Gastroesophageal sphincter (tissue), 3 donors: ENCODE measurements at regions not wholly inside any gene's neighbourhood (a gene's known extent, or its start where the extent isn't known, plus 50 kb on each side); places are given as distances from the start of the nearest gene placed in this dataset.

ENCODE experiments used
- POLR2A ChIP-seq, 2 donors: fragments of 450-650 bp; IDR thresholded peaks; one replicate each; pipeline ENCODE4 v1.6.1; 2017; ENCODE audit warnings: antibody characterized with exemption in 2 of 2, mild to moderate bottlenecking in 2 of 2, moderate library complexity in 1 of 2
- TF ChIP-seq, protein P1 (sequence below), 4 experiments: fragments of 200-600 bp in 2 of 4; fragments of 450-650 bp in 2 of 4; sonication (generic) in 1 of 4; IDR thresholded peaks; one replicate each; pipeline ENCODE4 v1.5.1; 2017 to 2019; ENCODE audit warnings: antibody characterized with exemption in 4 of 4, mild to moderate bottlenecking in 2 of 4, moderate library complexity in 2 of 4

DNA sequence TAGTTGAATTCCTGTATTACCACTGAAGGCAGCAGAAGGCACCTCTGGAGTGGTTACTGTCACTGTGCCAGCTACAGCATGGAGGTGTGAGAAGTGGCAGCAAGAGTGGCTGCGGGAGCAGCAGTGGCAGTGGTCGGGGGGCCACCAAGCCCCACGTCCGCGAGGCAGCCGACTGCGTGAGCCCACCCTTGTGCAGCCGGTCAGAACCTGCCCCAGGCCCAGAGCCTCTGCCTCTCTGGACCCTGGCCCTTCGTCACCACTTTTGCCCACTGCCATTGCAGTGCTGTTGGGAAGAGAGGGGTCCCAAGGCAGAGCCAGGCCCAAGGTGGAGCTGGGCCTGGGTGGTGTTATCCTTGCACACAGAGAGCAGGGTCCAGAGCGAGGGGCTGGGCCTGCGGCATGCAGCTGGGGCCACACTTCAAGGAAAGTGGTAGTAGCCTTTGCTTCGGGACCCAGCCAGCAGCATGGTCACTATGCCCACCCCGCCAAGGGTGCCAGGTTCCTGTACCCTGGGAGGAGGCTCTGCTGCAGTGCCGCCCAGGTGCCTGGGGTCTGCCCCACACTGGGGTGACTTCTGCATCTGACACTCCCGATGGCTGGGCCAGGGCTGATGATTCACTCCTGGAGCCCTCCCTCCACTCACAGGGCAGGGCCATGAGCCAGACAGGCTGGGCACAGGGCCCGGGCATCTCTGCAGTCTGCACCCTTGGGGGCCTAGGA is 450.1 kb upstream of the LRATD1 start:
- TF ChIP-seq POLR2A (IDR thresholded peaks at IDR 0.05), result no peak
- TF ChIP-seq, protein P1, sequence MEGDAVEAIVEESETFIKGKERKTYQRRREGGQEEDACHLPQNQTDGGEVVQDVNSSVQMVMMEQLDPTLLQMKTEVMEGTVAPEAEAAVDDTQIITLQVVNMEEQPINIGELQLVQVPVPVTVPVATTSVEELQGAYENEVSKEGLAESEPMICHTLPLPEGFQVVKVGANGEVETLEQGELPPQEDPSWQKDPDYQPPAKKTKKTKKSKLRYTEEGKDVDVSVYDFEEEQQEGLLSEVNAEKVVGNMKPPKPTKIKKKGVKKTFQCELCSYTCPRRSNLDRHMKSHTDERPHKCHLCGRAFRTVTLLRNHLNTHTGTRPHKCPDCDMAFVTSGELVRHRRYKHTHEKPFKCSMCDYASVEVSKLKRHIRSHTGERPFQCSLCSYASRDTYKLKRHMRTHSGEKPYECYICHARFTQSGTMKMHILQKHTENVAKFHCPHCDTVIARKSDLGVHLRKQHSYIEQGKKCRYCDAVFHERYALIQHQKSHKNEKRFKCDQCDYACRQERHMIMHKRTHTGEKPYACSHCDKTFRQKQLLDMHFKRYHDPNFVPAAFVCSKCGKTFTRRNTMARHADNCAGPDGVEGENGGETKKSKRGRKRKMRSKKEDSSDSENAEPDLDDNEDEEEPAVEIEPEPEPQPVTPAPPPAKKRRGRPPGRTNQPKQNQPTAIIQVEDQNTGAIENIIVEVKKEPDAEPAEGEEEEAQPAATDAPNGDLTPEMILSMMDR (IDR thresholded peaks at IDR 0.05), result no peak
